MM.1S (cell line): ENCODE measurements at regions not wholly inside any gene's neighbourhood (a gene's known extent, or its start where the extent isn't known, plus 50 kb on each side); places are given as distances from the start of the nearest gene placed in this dataset.
"Not testable (repeated sequence)": the region's sequence is repeated elsewhere in the genome, so short reads cannot be mapped to it uniquely, and the experiment has no call there.

ENCODE experiments used
- DNase-seq: peaks from one replicate; pipeline ENCODE4 v3.0.0-alpha.2; 2015
- H2AFZ ChIP-seq: fragments of 300-600 bp; sonication (generic); 2 replicates; pipeline ENCODE4 v1.6.0; 2016; ENCODE audit warnings: antibody characterized with exemption, low read length
- H3F3A ChIP-seq: fragments of 300-600 bp; sonication (generic); 2 replicates; pipeline ENCODE4 v1.6.1; 2016; ENCODE audit warnings: mild to moderate bottlenecking, antibody characterized with exemption, low read length, moderate library complexity, mixed read lengths; ENCODE audit not compliant: insufficient read depth
- H3K27ac ChIP-seq: fragments of 300-600 bp; sonication (generic); 2 replicates; pipeline ENCODE4 v1.5.1; 2016; ENCODE audit warnings: mild to moderate bottlenecking, low read length
- H3K27me3 ChIP-seq: fragments of 300-600 bp; sonication (generic); replicated peaks from 2 replicates; pipeline ENCODE4 v1.6.0; 2016; ENCODE audit warnings: low read length; ENCODE audit not compliant: insufficient read depth
- H3K36me3 ChIP-seq: fragments of 300-600 bp; sonication (generic); replicated peaks from 2 replicates; pipeline ENCODE4 v1.6.1; 2016; ENCODE audit warnings: mild to moderate bottlenecking, low read length, mixed read lengths; ENCODE audit not compliant: insufficient read depth
- H3K4me1 ChIP-seq: fragments of 300-600 bp; sonication (generic); 2 replicates; pipeline ENCODE4 v1.6.1; 2016; ENCODE audit warnings: low read length, mixed read lengths
- H3K4me2 ChIP-seq: fragments of 300-600 bp; sonication (generic); 2 replicates; pipeline ENCODE4 v1.6.0; 2016; ENCODE audit warnings: low read depth, low read length
- H3K4me3 ChIP-seq: fragments of 300-600 bp; sonication (generic); 2 replicates; pipeline ENCODE4 v1.5.1; 2016; ENCODE audit warnings: low read length, mixed read lengths
- H3K79me2 ChIP-seq: fragments of 300-600 bp; sonication (generic); 2 replicates; pipeline ENCODE4 v1.6.1; 2016; ENCODE audit warnings: mixed run types, low read length, mixed read lengths
- H3K9ac ChIP-seq: fragments of 300-600 bp; sonication (generic); 2 replicates; pipeline ENCODE4 v1.6.1; 2016; ENCODE audit warnings: low read length, mixed read lengths
- H3K9me2 ChIP-seq: fragments of 300-600 bp; sonication (generic); replicated peaks from 2 replicates; pipeline ENCODE4 v1.6.1; 2016; ENCODE audit warnings: mild to moderate bottlenecking, low read length, mixed read lengths; ENCODE audit not compliant: insufficient read depth
- H3K9me3 ChIP-seq: fragments of 300-600 bp; sonication (generic); replicated peaks from 2 replicates; pipeline ENCODE4 v1.6.1; 2016; ENCODE audit warnings: mild to moderate bottlenecking, low read length, mixed read lengths; ENCODE audit not compliant: insufficient read depth
- H4K20me1 ChIP-seq: fragments of 300-600 bp; sonication (generic); 2 replicates; pipeline ENCODE4 v1.6.1; 2016; ENCODE audit warnings: mild to moderate bottlenecking, low read length, moderate library complexity, mixed read lengths; ENCODE audit not compliant: insufficient read depth
- CTCF ChIP-seq: fragments of 300-600 bp; sonication (generic); IDR thresholded peaks from 2 replicates; pipeline ENCODE4 v1.5.1; 2016; ENCODE audit warnings: antibody characterized with exemption, low read length, mixed read lengths
- EZH2 ChIP-seq: fragments of 300-600 bp; sonication (generic); optimal IDR thresholded peaks from 2 replicates; pipeline ENCODE3; 2017; ENCODE audit warnings: low read depth, mild to moderate bottlenecking, antibody characterized with exemption, low read length, mixed read lengths
- EZH2phosphoT487 ChIP-seq: fragments of 300-600 bp; sonication (generic); IDR thresholded peaks from 2 replicates; pipeline ENCODE4 v1.6.1; 2018; ENCODE audit warnings: antibody characterized with exemption, low read length

- no peaks in the 10 kb centered on the region for H3K79me2 ChIP-seq
- no peak overlapping the region for H3K9ac ChIP-seq
- no peak for DNase-seq
- H3K27me3 ChIP-seq, result no peaks in the 10 kb centered on the region
- H3F3A ChIP-seq, result 0 out of 2 replicates have a peak, but pooled peaks cover 4% of the 10 kb centered on the region
- no peaks in the 10 kb centered on the region for H3K9me2 ChIP-seq
- H3K4me1 ChIP-seq, result peaks cover 25% of the 10 kb centered on the region
- H3K27ac ChIP-seq, result no peak overlapping the region
- no peak overlapping the region for H3K4me3 ChIP-seq
- no peak overlapping the region for H3K4me2 ChIP-seq
- no peak overlapping the region for H2AFZ ChIP-seq
- TF ChIP-seq EZH2phosphoT487, result no peak
- TF ChIP-seq EZH2, result no peak
- no peak for TF ChIP-seq CTCF
- no peaks in the 10 kb centered on the region for H3K36me3 ChIP-seq
- no peaks in the 10 kb centered on the region for H4K20me1 ChIP-seq
- H3K9me3 ChIP-seq, result no peaks in the 10 kb centered on the region
Measured at GRCh38 chr15:93929375-93930094, 301.8 kb upstream of the MCTP2 start.

- H2AFZ ChIP-seq, result no peak overlapping the region
- no peaks in the 10 kb centered on the region for H3K9me2 ChIP-seq
- no peak overlapping the region for H3K4me3 ChIP-seq
- no peaks in the 10 kb centered on the region for H3K4me1 ChIP-seq
- no peaks in the 10 kb centered on the region for H3K9me3 ChIP-seq
- DNase-seq, result no peak
- no peak overlapping the region for H3K27ac ChIP-seq
- H3F3A ChIP-seq, result no peaks in the 10 kb centered on the region
- no peaks in the 10 kb centered on the region for H3K36me3 ChIP-seq
- H4K20me1 ChIP-seq, result no peaks in the 10 kb centered on the region
- no peaks in the 10 kb centered on the region for H3K27me3 ChIP-seq
- no peaks in the 10 kb centered on the region for H3K79me2 ChIP-seq
- TF ChIP-seq CTCF (no peak), EZH2 (no peak)
- no peak overlapping the region for H3K4me2 ChIP-seq
- no peak overlapping the region for H3K9ac ChIP-seq
Measured at GRCh38 chr15:93920204-93920603, 311.2 kb upstream of the MCTP2 start.

- not testable (repeated sequence) for H3K27ac ChIP-seq, H3K4me2 ChIP-seq, H3K79me2 ChIP-seq, H3K9me3 ChIP-seq, H2AFZ ChIP-seq, H3K9me2 ChIP-seq, H3K36me3 ChIP-seq, H4K20me1 ChIP-seq, H3K4me1 ChIP-seq, H3K27me3 ChIP-seq, H3F3A ChIP-seq, H3K4me3 ChIP-seq, H3K9ac ChIP-seq, DNase-seq
Measured at GRCh38 chr15:93918801-93919200, 312.6 kb upstream of the MCTP2 start.

GRCh38 chr15:93917181-93917580, 314.2 kb upstream of the MCTP2 start:
- no peaks in the 10 kb centered on the region for H3K27me3 ChIP-seq
- no peak overlapping the region for H3K4me3 ChIP-seq
- no peaks in the 10 kb centered on the region for H3K9me3 ChIP-seq
- no peak for DNase-seq
- no peak overlapping the region for H2AFZ ChIP-seq
- H3K36me3 ChIP-seq, result no peaks in the 10 kb centered on the region
- H3F3A ChIP-seq, result no peaks in the 10 kb centered on the region
- H3K9me2 ChIP-seq, result no peaks in the 10 kb centered on the region
- no peaks in the 10 kb centered on the region for H4K20me1 ChIP-seq
- H3K79me2 ChIP-seq, result no peaks in the 10 kb centered on the region
- no peak overlapping the region for H3K27ac ChIP-seq
- no peak overlapping the region for H3K9ac ChIP-seq
- H3K4me2 ChIP-seq, result no peak overlapping the region
- no peaks in the 10 kb centered on the region for H3K4me1 ChIP-seq
- TF ChIP-seq EZH2, result no peak
- no peak for TF ChIP-seq EZH2phosphoT487
- no peak for TF ChIP-seq CTCF
